HG03432 (cell line): ENCODE measurements at regions not wholly inside any gene's neighbourhood (a gene's known extent, or its start where the extent isn't known, plus 50 kb on each side); places are given as distances from the start of the nearest gene placed in this dataset.
"Not testable (repeated sequence)": the region's sequence is repeated elsewhere in the genome, so short reads cannot be mapped to it uniquely, and the experiment has no call there.

Source experiments
- ATAC-seq: cut with Tn5 transposase; IDR thresholded peaks from one replicate; pipeline ENCODE4 v1.9.1; 2021; ENCODE audit warnings: mild to moderate bottlenecking, moderate library complexity; ENCODE audit not compliant: unreplicated experiment

DNA sequence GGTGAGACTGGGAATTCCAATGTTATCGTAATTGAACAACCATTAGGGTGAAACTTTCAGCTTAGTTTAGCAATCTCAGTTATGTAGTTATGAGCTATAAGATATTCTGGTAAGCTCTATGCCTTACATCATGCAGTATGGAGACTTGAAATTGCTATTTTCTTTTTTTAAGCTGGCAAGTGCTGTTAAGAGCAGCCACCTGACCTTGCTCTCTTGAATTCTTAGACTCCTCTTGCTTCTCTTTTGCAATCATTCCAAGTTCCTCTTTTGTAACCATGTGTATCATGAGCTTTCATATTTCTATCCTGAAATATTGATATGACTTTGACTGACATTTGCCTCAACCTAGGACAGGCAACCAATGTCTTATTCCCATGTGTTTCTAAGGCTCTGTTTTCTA is 446.3 kb upstream of the SLC35B3 start:
- no peak for ATAC-seq

DNA sequence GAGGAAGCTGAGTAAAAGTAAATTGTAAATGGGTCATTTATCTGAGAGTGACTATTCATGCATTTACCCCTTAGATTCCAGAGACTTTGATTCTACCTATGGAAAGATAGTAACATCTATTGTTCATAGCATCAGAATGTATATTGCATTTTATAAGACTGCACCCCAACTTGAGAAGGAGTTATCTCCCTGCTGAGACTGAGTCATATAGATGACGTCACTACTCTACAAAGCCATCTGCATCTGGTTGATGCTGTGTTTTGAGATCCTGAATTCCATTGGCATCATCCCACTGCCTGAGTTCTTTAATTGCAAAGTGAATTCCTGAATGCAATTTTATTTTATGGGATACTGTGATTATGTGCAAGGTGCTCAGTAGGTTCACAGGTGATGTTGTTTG is 444.0 kb upstream of the SLC35B3 start:
- no peak for ATAC-seq

DNA sequence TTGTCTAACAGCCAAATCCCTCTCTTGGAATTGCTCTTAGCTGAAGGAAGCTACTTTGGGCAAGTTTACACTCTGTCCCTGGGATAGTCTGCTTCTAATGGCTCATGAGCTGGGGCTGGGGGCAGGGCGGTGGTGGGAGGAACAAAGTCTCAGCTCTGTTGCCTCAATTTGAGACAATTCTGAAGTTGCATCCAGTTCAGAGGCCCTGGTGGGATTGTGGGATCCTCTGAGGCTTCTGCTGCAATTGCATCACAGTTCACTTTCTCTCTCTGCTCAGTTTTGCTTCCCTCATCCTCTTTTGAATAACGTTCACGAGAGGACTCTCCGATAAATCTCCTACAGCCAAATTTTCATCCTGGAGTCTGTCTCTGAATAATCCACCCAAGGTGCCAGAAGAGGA is 440.6 kb upstream of the SLC35B3 start:
- no peak for ATAC-seq

DNA sequence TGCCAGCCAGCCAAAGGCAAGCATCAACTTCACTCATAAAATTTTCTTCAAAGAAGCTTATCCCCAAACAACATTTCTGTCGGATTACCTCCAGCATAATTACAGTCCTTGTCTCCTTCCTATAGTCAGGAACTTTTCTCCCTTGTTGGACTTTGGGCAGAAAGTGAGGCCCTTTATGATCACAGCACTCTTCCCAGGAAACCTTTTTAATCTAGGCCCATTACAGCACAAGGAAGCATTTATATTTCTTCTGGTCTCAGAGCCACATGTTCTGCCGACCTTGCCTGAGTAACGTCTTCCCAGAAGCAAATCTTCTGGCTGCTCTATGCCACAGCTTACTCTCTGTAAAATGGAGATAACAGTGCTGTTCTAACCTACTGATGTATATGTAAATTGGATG is 437.2 kb upstream of the SLC35B3 start:
- ATAC-seq: no peak

DNA sequence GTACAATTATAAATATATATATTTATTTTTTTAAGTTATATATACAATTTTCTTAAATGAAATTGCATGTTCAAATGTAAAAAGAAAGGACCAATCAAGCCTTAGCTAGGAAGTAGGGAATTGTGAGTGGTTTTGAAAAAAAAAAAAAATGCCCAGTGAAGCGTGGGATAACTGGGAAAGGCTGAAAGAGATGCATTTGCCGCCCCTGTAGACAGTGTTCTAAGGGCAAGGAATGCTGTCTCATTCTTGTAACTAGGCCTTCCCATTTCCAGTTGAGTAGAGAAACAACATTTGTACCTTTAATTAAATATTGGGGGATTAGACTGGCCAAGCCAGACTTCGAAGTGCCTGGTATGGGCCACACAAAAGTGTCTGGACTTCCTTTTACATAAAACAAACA is 430.1 kb upstream of the SLC35B3 start:
- ATAC-seq: no peak

DNA sequence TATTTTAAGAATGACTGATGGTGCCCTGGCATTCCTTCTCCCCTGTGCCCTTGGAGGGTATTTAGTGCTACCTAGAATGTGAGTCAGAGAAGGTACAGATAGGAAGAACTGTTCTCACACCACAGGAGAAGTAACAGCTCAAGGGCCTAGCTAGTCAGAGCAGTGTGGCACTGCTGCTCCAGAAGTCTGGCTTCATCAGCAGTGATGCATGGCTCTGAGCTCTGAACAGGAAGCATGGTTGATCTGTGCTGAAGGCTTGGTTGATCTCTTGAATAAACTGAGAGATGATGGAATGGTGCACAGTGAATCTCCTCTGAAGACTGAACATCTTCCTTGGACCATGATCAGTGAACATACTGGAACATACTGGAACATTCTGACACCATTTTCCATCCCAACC is 425.3 kb upstream of the SLC35B3 start:
- ATAC-seq: peak; percentile 53

DNA sequence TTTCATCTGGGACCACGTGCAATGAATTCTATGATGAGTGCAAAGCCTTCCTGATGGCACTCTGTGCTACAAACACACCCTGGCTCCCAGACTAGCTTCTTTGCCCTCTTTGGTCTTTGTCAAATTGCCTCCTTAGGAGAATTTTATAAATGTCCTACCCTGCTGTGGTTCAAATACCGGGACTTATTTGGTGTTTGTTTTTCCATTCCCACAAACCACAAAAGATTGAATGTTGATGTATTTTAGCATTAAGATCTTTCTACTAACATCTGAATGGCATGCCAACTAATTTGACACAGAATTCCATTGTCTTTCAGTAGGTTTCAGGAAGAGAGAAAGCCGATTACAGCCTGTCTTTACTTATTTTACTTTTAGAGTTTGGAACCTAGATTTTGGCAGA is 424.2 kb upstream of the SLC35B3 start:
- ATAC-seq: no peak

DNA sequence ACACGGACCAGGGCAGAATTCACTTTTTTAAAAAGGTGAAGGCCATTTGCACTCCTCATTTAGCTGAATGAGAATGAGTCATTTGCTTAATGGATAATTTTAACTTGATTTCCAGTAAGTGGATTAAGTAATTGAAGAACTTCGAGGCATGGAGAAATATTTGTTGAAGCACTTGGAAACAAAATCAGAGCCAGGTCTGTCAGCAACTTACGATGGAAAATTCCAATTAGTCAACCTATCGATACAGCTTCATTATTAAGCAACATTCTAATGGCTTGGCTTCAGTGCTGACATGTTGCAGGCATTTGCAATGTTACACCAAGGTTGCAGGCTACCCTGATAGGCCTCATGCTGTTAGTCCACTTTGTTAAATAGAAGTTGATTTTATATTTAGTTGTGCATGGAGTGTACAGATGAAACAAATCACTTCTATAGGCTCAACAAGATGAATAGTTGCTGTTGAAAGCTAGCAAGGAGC is 423.5 kb upstream of the SLC35B3 start:
- no peak for ATAC-seq

DNA sequence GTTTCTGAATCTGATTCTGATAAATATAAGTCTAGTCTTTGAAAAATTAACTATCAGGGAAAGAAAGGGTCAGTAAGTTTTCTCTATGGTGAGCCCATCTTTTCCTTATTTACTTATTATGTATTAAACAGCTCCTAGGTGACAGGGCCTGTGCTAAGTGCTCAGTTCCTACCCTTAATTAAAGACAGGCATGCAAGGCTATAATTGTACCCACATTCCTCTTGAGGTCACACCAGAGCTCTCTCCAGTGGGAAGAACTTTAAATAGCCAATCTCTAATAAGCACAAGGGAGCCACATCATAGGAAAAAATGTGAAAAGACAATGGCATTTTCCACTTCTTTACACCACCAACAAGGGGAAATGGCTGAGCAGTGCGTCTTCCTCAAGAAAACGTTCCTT is 421.8 kb upstream of the SLC35B3 start:
- ATAC-seq: no peak

DNA sequence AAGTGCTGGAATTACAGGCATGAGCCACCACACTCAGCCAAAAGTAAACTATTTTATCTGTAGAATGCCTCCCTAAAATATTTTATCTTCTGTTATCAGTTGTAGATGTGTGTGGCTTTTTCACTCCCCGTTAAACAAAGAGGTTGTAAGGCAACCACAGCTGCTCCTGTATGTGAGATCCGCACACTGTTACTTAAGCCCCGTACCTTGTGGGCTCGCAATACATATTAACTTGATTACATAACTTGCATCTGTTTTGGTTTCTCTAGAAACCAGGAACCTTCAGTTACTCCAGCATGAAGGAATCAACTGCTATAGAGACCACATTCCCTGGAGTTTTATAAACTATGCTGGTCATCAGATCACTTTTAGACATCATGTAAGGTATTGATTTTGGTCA is 420.1 kb upstream of the SLC35B3 start:
- no peak for ATAC-seq

DNA sequence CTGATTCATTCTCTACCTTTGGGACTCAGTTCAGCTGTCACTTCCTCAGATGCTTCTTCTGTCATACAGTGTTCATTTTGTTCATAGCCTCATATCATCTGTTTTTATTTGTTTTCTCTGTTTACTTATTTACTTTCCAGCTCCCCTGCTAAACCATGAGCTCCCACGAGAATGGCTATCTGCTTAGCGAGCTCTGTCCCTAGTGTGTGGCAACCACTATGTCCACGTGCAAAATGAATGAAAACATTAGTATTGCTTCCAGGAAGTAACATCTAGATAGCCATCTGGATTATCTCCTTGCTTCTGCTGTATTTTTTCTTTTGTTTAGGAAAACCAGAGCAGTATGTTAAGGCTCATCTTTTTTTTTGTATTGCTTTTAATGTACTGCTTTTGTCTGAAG is 417.0 kb upstream of the SLC35B3 start:
- no peak for ATAC-seq

DNA sequence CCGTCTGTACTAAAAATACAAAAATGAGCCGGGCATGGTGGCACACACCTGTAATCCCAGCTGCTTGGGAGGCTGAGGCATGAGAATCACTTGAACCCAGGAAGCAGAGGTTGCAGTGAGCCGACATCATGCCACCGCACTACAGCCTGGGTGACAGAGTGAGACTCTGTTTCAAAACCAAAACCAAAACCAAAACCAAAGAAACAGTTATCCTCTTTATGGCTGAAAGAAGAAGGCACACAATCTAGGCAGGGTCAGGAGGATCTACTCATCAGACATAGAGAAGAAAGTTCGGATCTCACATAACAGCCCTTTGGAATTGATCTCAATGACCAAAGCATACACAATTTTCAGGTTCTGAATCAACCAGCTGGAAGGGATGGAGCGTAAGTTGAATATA is 411.3 kb upstream of the SLC35B3 start:
- not testable (repeated sequence) for ATAC-seq

DNA sequence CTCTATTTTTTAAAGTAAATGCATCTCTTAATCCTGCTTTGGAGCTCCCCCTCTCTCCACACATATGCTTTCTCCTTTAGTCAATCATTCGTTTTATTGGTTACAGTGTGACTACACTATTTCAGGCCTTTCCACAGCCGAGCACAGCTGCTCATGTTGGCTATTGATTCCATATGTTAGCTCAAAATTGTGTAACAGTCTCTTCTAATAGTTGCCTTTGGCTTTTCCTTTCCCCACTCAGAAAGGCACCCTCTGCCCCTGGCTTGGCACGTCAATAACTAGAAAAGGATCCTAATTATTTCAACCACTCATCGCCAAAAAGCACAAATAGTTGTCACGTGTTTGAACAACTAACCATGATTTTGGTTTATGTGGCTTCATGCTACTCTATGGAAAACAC is 410.3 kb upstream of the SLC35B3 start:
- no peak for ATAC-seq

DNA sequence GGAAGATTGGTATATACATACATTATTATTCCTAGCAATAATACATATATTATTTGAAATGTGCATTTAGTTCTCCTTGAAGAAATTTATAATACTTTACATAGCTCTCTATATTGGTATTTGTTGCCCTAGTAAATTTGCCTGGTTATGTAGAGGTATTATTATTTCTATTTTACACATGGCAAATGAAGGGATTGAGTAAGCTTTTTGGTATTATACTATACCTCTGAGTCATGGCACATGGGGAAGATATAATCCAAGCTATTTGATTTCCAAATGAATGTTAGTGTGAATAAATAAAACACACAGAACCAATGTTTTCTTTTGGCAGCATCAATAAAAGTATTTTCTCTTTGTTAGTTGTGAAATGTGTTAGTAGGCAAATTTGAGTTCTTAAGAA is 409.6 kb upstream of the SLC35B3 start:
- ATAC-seq: no peak

DNA sequence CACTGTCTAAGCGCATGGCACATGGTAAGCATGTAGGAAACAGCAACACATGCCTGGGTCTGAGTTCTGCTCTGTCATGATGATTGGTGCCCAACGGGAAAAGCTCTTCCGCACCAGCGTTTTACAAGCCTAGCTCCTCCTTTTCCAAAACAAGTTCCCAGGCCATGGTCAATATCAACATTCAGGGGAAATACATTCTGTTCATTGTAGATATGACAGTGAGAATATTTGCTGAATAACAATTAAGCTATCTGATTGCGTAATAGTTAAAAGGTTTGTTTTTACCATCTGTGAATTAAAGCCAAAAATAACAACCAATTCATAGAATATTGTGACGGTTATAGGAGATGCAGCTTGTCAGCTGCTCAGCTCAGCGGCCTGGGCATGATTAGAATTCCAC is 404.3 kb upstream of the SLC35B3 start:
- no peak for ATAC-seq

DNA sequence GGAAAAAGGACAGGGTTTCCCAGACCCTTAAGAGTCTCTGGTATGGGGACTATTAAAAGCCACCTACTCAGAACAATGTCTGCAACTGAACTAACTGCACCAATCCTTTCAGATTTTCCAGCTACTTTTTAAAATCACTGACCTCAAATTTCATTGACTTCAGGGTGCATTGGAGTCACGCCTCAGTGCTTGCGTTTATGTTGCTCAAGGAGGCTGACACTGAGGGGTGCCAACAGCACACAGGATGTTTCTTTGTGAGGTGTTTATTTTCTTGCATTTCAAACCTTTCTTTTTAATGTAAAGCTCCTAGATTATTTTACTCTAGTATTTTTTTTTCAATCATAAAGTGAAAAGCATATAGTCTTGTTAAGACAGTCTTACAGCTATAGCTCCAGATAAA is 402.0 kb upstream of the SLC35B3 start:
- no peak for ATAC-seq

DNA sequence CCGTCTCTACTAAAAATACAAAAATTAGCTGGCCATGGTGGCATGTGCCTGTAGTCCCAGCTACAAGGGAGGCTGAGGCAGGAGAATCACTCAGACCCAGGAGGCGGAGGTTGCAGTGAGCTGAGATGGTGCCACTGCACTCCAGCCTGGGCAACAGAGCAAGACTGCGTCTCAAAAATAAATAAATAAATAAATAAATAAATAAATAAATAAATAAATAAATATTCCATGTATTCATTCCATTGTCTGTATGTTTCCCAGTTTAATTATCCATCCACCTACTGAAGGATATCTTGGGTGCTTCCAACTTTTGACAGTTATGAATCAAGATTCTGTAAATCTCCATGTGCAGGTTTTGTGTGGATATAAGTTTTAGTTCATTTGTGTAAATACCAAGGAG is 397.4 kb upstream of the SLC35B3 start:
- ATAC-seq: not testable (repeated sequence)

DNA sequence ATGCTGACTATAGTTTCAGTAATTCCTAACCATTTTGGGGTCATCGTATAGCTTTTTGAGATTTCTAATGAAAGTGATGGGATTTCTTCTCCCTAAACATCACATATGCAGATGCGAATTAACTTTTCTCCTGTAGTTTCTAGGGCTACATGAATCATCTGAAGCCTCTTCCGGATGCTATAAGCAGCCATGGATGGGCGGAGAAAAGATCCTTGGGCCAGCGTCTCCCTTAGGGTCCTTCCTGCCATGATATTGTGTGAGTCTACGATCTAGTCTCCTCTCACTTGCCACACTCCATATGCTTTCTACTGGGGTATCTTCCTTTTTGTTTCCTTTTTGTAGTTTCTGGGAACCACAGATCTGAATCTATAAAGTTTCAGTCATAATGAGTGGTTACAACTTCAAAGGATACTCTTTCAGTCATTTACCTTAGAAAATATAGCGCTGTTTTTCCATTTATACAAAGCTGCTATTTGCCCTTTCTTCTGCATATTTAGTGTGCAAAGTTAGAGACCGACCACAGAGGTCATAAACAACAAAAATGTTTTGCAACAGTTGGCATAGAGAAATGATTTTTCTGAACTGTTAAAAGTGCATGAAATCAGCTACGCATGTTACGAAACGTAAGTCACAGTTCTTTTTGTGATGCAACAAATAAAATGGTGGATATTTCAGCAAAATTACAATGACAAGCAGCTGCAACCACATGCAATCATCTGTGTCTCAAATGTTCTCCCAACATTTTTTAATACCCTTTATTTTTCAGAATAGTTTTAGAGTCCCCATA is 396.2 kb upstream of the SLC35B3 start:
- no peak for ATAC-seq

DNA sequence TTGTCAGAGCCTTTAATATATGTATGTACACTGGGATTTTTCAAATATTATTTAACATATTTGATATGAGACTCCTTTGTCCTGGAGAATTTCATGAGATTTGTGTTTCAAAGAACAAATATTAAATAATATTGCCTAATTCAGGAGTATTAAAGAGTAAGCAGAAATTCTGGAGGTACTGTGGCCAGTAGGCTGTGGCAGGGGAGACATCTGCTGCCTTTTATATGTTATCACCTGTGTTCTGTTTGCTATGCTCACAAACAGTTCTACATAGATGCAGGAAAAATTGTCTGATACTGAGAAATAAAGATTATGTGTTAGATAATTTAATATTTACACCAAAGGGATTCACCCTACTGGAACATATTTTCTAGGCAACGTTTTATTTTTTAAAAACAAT is 395.4 kb upstream of the SLC35B3 start:
- no peak for ATAC-seq

DNA sequence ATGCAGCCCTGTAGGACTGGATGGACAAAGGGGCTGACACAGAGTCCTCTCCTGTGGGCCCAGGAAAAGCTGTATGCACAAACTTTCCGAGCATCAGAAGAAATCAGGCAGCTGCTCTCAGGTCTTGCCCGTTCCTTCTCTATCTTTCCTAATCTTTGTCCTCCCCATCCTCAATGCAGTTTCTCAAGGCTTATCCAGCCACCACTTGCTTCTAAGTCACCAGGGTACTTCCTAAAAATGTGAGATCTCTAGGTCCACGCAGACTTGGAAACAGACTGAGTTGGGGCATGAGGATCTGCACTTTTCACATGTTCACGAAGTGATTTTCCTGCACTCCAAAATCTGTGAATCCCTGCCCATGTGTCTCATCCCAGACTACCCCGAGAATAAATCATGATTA is 394.5 kb upstream of the SLC35B3 start:
- no peak for ATAC-seq

DNA sequence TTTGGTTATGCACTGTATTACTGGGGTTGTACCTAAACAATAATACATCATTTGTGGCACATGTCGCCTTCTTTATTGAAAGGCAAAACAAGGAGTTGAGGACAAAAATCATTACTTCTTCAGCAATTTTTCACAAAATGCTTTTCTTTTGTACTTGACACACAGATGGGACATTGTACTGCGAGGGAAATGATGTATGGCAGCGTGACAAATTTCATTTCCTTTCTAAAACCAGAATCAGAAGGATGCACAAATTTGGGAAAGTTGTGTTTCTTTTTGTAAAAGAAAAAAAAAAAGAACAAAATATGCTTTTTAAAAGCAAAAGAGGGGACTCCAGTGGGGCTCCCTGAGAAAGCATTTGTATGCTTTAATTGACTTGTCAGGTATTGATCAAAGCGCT is 394.0 kb upstream of the SLC35B3 start:
- ATAC-seq: no peak

DNA sequence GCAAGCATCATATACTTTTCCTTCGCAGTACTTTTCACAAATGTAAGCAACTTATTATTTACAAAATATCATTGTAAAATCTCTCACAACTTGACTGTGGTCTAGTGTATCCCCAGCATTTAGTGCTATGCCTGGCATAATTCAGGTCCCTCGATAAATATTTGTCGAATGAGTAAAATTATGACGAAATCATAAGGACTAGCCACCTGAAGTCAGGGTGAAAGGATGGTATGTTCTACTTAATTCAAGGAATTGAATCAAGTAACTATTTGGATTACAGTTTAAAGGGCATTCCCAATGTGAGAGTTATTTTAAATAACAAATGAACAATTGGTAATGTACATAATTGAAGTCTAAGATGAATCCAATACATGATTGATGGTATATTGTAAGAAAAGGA is 393.0 kb upstream of the SLC35B3 start:
- ATAC-seq: no peak

DNA sequence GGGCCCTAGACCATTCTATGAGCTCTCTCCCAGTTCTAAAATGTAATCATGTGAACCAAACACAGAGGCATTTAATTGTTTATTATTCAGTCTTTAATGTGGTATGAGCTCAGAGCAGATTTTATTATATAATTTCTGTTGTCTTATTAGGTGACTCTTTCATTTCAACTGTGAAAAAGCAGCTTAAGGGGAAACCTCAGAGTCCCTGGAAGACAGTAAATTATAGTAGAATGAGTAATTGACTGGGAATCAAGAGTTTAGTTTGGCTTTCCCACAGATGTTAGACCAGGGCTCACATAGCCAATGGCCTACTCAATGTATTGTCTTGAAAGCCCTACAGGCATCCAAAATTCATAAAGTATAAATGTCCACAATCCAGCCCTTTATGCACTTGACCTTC is 390.4 kb upstream of the SLC35B3 start:
- ATAC-seq: no peak
